ENCODE measurements at regions not wholly inside any gene's neighbourhood (a gene's known extent, or its start where the extent isn't known, plus 50 kb on each side); places are given as distances from the start of the nearest gene placed in this dataset.

DNA sequence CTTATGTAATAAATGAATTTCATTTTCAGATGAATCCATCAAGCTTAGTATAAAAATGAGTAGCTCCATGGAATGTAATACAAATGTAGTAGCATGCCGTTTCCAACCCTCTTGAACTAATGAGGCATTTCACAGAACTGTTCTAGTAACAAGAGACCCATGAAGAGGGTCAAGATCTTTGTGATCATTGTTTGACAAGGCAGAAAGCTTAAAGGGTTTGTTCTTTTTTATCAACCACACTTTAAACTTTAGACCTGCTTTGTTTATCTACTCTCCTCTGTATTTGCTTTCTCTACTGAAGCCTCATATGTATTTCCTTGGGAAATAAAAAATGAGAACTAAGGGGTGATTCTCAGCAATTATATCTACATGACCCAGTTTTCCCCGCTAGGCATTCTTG, 513.9 kb downstream of the ARAP2 start:
- ATAC-seq (no peak), DNase-seq (no peak)
- peaks cover 0 to 5% of the 10 kb centered on the region in 2 donors for H3K9me3 Mint-ChIP-seq
- no peaks in the 10 kb centered on the region for H3K4me1 Mint-ChIP-seq
- no peak overlapping the region for H3K27ac Mint-ChIP-seq
- no peaks in the 10 kb centered on the region for H3K27me3 Mint-ChIP-seq
- H3K4me3 Mint-ChIP-seq: no peak overlapping the region

DNA sequence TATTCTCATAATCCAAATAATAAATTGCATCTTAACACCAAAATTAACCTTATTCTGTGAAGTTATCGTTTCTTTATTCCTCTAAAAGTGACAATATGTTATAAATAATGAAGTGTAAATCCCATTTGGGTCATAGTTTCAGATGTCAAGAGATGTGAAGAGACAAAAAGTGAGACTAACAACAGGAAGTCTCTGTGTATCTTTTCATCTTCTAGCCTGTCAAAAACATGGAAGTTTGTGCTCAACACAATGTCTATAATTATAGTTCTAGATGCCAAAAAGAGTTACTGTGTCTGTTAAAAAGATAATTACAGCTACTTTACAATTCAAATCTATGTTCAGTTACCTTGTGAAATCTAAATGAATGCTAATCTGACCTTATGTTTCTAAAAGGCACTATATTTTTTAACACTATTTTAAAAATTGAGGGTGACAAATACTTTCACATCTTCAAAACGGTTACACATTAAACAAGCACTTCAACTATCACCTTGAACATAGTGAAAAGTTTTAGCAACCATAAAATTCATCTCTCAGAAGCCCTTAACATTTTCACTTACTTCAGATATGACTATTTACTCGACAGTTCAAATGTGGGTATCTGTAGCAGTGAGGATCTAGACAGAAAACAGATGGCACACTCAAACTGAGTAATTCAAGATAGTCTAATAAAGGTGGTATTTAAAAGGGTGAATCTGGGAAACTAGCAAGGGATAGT, 509.8 kb downstream of the ARAP2 start:
- no peak overlapping the region for H3K4me3 Mint-ChIP-seq
- H3K4me1 Mint-ChIP-seq: no peaks in the 10 kb centered on the region
- ATAC-seq (no peak), DNase-seq (no peak)
- no peaks in the 10 kb centered on the region for H3K27me3 Mint-ChIP-seq
- peaks cover 0 to 5% of the 10 kb centered on the region in 2 donors for H3K9me3 Mint-ChIP-seq
- H3K27ac Mint-ChIP-seq: no peak overlapping the region

DNA sequence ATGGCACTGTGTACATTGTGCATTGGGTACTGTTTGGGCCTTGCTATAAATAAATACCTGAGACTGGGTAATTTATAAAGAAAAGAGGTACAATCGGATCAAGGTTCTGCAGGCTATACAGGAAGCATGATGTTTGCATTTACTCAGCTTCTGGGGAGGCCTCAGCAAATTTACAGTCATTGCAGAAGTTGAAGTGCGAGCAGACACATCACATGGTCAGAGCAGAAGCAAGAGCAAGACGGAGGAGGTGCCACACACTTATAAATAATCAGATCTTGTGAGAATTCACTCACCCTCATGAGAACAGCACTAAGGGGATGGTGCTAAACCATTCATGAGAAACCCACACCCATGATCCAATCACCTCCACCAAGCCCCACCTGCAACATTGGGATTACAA, 505.0 kb downstream of the ARAP2 start:
- H3K9me3 Mint-ChIP-seq: peaks cover 4 to 11% of the 10 kb centered on the region in 2 donors
- no peak overlapping the region for H3K4me3 Mint-ChIP-seq
- DNase-seq (no peak), ATAC-seq (no peak)
- no peaks in the 10 kb centered on the region for H3K27me3 Mint-ChIP-seq
- H3K4me1 Mint-ChIP-seq: no peaks in the 10 kb centered on the region
- H3K27ac Mint-ChIP-seq: no peak overlapping the region

DNA sequence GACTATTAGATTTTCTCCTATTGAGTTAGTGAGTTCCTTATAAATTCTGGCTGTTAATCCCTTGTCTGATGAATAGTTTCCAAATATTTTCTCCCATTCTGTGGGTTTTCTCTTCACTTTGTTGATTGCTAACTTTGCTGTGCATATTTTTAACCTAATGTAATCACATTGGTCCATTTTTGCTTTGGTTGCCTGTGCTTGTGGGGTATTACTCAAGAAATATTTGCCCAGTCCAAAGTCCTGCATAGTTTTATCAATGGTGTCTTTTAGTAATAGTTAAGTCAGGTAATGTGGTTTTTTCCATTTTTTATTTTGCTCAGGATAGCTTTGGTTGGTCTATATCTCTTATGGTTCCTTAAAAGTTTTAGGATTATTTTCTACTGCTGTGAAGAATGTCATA, 490.3 kb downstream of the ARAP2 start:
- DNase-seq (no peak), ATAC-seq (no peak)
- Mint-ChIP-seq H3K4me3 (no peak overlapping the region), H3K27me3 (no peaks in the 10 kb centered on the region), H3K4me1 (no peaks in the 10 kb centered on the region), H3K27ac (no peak overlapping the region), H3K9me3 (peaks cover 0 to 5% of the 10 kb centered on the region in 2 donors)

DNA sequence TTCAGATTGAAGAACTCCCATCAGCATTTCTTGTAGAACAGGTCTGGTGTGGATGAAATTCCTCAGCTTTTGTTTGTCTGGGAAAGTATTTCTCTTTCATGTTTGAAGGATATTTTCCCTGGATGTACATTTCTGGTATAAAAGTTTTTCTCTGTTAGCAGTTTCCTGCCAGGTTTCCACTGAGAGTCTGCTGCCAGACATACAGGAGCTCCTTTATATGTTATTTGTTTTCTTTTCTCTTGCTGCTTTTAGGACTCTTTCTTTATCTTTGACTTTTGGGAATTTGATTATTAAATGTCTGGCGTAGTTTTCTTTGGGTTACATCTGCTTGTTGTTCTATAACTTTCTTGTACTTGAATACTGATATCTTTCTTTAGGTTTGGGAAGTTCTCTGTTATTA, 486.5 kb downstream of the ARAP2 start:
- no peak overlapping the region for H3K4me3 Mint-ChIP-seq
- no peaks in the 10 kb centered on the region for H3K4me1 Mint-ChIP-seq
- no peak overlapping the region for H3K27ac Mint-ChIP-seq
- ATAC-seq: no peak
- H3K9me3 Mint-ChIP-seq: peaks cover 0 to 5% of the 10 kb centered on the region in 2 donors
- no peak for DNase-seq
- no peaks in the 10 kb centered on the region for H3K27me3 Mint-ChIP-seq

DNA sequence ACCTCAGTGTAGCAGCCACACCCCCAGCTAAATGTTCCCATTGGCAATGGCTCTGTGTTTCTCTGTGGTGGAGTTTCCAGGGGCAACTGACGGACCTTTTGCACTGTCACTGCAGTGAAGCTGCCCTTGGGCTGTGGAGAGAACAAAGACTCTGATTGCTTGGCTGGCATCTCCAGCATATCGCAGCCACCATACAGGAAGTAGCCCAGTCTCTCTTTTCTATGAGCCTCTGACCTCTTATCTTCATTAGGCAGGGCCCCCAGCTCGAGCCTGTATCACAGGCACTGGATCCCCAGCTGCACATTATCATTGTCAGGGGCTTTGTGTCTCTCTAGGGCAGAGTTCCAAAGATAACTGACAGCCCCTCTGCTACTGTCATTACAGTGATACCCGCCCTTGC, 483.5 kb downstream of the ARAP2 start:
- H3K27me3 Mint-ChIP-seq: no peaks in the 10 kb centered on the region
- H3K9me3 Mint-ChIP-seq: peaks cover 0 to 5% of the 10 kb centered on the region in 2 donors
- ATAC-seq: no peak
- peak overlapping the region in 1 of 2 donors; percentile 82 for H3K27ac Mint-ChIP-seq
- no peak overlapping the region for H3K4me3 Mint-ChIP-seq
- DNase-seq: no peak
- no peaks in the 10 kb centered on the region for H3K4me1 Mint-ChIP-seq

DNA sequence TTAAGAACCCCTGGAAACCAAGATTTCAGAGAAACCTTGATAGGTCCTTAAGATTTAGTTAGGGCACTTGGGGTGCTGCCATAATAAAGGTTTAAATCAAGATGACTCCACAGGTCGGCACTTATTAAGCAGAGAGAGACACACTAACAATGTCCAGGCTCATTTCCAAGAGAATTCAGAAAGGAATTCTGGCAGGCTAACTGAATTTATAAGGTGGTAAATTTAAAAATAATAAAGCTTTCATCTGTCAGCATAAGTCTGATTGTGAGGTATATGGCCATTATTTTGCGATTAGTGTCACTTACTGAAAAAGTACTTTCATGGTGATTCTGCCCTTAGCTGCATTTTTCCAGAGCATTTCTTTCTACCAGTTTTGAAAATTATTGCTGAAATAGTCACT, 472.7 kb downstream of the ARAP2 start:
- H3K4me1 Mint-ChIP-seq: no peaks in the 10 kb centered on the region
- H3K27ac Mint-ChIP-seq: no peak overlapping the region
- no peaks in the 10 kb centered on the region for H3K9me3 Mint-ChIP-seq
- no peaks in the 10 kb centered on the region for H3K27me3 Mint-ChIP-seq
- DNase-seq (no peak), ATAC-seq (no peak)
- H3K4me3 Mint-ChIP-seq: no peak overlapping the region

DNA sequence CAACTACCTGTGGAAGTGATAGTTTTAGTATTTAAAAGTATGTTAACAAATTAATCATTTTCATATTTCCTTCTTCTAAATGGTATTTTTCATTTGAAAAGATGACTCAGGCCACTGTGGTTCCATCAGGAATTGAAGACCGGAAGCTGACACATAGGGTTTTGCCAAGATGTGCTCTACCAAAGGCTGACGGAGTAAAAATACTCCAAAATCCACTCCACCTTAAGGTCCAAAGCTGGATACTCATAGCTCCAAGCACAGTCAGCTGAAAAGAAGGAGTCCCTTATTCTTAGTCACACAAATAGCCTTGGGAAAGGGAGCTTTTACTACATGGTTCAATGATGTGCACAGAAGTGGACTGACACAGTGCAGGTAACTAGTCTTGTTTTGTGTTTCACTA, 472.0 kb downstream of the ARAP2 start:
- Mint-ChIP-seq H3K9me3 (no peaks in the 10 kb centered on the region), H3K4me1 (no peaks in the 10 kb centered on the region), H3K4me3 (no peak overlapping the region), H3K27me3 (no peaks in the 10 kb centered on the region), H3K27ac (no peak overlapping the region)
- ATAC-seq (no peak), DNase-seq (no peak)

DNA sequence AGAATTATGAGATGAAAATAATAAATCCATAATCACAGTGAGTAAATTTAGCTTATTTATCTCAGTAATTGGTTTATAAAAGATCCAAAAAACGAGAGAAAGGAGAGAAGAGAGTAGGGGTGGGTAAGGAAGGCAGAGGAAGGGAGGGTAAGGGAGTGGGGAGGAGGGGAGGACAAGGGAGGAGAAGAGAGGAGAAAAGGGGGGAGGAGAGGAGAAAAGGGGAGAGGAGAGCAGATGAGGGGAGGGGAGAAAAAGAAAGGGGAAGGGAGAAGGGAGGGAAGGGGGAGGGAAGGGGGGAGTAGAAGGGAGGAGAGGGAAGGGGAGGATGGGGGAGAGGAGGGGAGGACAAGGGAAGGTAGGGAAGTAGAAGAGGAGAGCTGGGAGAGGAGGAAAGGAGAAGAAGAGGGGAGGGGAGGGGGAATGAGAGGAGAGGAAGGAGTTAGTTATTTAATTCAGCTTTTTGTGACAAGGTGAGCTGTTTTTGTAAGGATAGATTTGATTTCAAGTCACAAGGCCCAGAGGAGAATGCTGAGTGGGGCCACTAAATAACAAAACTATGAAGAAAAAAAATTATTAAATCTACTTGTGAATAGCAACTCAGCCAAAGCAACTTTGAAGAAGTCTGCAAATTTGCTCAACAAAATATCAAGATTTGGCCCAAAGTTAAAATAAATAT, 454.3 kb downstream of the ARAP2 start:
- no peaks in the 10 kb centered on the region for H3K4me1 Mint-ChIP-seq
- H3K4me3 Mint-ChIP-seq: no peak overlapping the region
- H3K27ac Mint-ChIP-seq: no peak overlapping the region
- H3K27me3 Mint-ChIP-seq: no peaks in the 10 kb centered on the region
- ATAC-seq (no peak), DNase-seq (no peak)
- peaks cover 0 to 4% of the 10 kb centered on the region in 2 donors for H3K9me3 Mint-ChIP-seq

DNA sequence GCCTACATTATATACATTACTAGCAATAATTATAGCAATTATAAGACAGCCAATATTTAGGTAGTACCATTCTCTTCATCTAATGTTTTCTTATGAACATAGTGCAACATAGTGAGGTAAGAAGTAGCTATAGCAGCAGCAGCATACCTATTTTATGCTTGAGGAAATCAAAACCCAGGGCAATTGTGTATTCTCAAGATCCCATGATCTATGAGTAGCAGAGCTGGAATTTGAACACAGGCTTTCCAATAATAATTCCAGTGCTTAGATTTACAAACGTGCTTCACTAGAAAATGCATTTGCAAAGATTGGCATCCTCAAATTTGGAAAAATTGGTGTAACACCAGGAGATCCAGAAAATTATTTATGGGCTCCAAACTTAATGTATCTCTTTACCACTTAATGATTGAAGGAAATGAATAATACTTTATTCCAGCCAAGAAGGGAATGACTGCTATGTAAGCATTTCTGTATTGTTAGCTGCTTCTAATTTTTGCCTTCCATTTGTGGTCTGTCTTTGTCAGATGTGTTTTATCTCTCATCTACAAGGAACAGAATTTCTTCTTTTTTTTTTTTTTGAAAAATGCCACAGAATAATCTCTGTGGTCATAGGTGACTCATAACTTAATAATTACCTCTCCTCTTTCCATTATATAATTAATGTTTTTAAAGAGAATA, 451.1 kb downstream of the ARAP2 start:
- no peaks in the 10 kb centered on the region for H3K4me1 Mint-ChIP-seq
- H3K4me3 Mint-ChIP-seq: no peak overlapping the region
- no peaks in the 10 kb centered on the region for H3K27me3 Mint-ChIP-seq
- ATAC-seq (no peak), DNase-seq (no peak)
- H3K27ac Mint-ChIP-seq: no peak overlapping the region
- H3K9me3 Mint-ChIP-seq: peaks cover 0 to 4% of the 10 kb centered on the region in 2 donors

DNA sequence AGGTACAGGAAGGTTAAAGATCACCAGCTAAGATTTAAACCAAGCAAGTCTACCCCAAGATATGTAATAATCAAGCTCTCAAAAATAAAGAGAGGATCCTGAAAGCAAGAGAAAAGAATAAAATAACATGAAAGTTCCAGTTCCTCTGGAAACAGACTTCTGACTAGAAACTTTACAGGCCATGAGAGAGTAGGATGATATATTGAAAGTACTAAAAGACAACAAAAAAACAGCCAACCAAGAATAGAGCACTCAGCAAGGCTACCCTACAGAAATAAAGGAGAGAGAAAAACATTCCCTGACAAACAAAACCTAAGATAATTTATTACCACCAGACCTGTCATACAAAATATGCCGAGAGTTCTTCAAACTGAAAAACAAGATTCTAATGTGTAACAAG, 450.5 kb downstream of the ARAP2 start:
- no peak overlapping the region for H3K4me3 Mint-ChIP-seq
- no peaks in the 10 kb centered on the region for H3K27me3 Mint-ChIP-seq
- H3K9me3 Mint-ChIP-seq: peaks cover 0 to 4% of the 10 kb centered on the region in 2 donors
- no peak overlapping the region for H3K27ac Mint-ChIP-seq
- DNase-seq: no peak
- H3K4me1 Mint-ChIP-seq: no peaks in the 10 kb centered on the region
- no peak for ATAC-seq

DNA sequence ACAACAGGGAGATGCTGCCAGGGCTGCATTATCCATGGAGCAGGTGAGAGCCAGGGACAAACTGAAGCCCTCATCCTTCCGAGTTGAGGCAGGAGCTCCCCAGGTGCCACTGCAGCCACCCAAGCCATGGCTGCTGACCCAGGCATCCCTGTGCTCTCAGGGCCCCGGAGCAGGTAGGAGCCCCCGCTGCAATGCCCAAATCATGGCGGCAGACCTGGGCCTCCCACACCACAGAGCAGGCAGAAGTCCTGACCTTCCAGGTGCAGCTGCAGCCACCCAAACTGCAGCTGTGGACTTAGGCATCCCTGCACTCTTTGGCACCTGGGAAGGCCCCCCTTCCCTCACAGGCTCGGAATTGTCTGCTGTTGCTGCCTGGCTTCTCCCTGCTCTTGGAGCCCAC, 443.6 kb downstream of the ARAP2 start:
- H3K27ac Mint-ChIP-seq: no peak overlapping the region
- H3K4me1 Mint-ChIP-seq: peaks cover 4% of the 10 kb centered on the region
- DNase-seq (no peak), ATAC-seq (no peak)
- H3K9me3 Mint-ChIP-seq: no peaks in the 10 kb centered on the region
- no peaks in the 10 kb centered on the region for H3K27me3 Mint-ChIP-seq
- H3K4me3 Mint-ChIP-seq: no peak overlapping the region

DNA sequence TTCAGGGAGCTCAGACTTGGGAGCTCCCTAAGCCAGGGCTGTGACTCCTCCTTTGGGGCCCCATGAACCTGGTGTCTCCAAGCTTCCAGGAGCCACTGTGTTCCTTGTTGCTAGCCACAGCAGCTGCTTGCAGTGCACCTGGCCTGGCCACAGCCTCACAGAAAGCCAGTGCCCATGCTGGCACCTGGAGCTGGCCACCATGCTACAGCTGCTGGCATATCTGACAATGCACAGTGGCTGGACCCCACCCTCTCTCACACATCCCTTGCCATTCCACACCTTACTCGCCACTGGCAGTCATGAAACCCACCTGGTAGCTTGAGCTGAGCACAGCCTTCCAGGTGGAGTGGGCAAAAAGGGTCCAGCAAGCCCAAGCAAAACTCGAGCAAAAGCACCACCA, 441.7 kb downstream of the ARAP2 start:
- ATAC-seq (no peak), DNase-seq (no peak)
- peaks cover 4% of the 10 kb centered on the region for H3K4me1 Mint-ChIP-seq
- no peak overlapping the region for H3K4me3 Mint-ChIP-seq
- H3K27me3 Mint-ChIP-seq: no peaks in the 10 kb centered on the region
- no peak overlapping the region for H3K27ac Mint-ChIP-seq
- H3K9me3 Mint-ChIP-seq: no peaks in the 10 kb centered on the region

DNA sequence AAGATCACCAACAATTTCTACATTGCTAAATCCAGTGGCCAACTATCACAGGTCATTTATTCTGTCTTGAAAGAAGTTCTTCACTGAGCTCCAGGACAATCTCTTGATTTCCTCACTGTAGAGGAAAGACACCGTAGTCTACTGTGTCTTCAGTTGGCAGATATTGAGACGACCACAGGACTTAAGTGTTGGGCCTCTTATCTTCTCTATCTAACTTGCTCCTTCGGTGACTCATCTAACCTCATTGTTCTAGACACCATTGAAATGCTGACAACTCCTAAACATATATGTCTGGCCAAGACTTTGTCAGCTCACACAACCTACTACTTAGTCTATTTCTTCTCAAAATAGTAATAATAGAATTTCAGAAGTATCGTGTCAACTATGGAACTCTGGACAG, 425.8 kb downstream of the ARAP2 start:
- Mint-ChIP-seq H3K4me3 (no peak overlapping the region), H3K9me3 (no peaks in the 10 kb centered on the region), H3K27ac (no peak overlapping the region), H3K27me3 (no peaks in the 10 kb centered on the region), H3K4me1 (no peaks in the 10 kb centered on the region)
- DNase-seq (no peak), ATAC-seq (no peak)

DNA sequence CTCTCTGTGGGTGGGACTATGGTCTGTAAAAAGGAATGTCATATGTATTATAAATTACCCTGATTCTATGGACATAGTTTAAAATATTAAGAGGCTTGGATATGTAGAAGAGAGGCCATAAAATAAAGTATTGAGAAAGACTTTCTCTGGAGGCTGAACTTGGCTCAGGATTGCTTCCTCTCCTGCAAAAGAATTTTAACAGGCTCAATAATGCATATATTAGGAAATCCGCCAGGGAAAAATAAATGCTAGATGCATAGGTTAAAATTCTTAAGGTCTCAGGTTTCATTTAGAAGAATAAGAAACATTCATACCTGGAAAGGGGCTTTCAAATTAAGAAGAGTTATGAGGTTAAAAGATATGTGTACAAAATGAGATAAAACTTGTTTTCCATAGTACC, 424.3 kb downstream of the ARAP2 start:
- H3K27me3 Mint-ChIP-seq: no peaks in the 10 kb centered on the region
- DNase-seq: no peak
- no peak for ATAC-seq
- H3K9me3 Mint-ChIP-seq: no peaks in the 10 kb centered on the region
- H3K27ac Mint-ChIP-seq: no peak overlapping the region
- no peaks in the 10 kb centered on the region for H3K4me1 Mint-ChIP-seq
- H3K4me3 Mint-ChIP-seq: no peak overlapping the region

DNA sequence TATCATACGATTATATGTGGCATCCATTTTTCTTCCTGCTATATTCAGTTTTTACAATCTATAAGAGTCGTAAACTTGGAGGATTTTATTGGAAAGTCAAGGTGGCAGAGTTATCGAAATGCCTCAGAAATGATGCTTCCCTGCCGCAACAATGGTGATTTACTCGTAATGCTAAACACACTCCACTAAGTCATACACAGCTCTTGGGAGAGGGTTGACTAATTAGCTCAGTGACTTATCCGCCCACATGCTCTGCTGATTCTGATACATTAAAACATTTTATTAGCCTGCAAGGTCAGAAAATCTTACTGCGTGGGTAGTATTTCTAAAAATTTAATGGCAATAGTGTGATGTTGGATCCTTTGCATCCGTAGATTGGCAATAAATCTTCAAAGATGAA, 420.1 kb downstream of the ARAP2 start:
- Mint-ChIP-seq H3K9me3 (no peaks in the 10 kb centered on the region), H3K27ac (no peak overlapping the region), H3K27me3 (no peaks in the 10 kb centered on the region), H3K4me1 (no peaks in the 10 kb centered on the region), H3K4me3 (no peak overlapping the region)
- no peak for ATAC-seq
- DNase-seq: no peak

Data from stimulated activated naive CD8-positive, alpha-beta T cell treated with anti-CD3 and anti-CD28 coated beads, Interleukin-15, amount 100 ng/mL, for 72 hours (primary cell).